Neural cell (in vitro differentiated cells): ENCODE measurements at regions not wholly inside any gene's neighbourhood (a gene's known extent, or its start where the extent isn't known, plus 50 kb on each side); places are given as distances from the start of the nearest gene placed in this dataset.

ENCODE experiments used
- H2AFZ ChIP-seq: fragments of 200-600, 300-800 bp; sonication (generic), shearing (Covaris generic); 2 replicates; pipeline ENCODE4 v1.6.0; 2014; ENCODE audit warnings: low read depth, mild to moderate bottlenecking, antibody characterized with exemption, low read length, moderate library complexity
- H3F3A ChIP-seq: fragments of 200-600 bp; shearing (Covaris generic); 2 replicates; pipeline ENCODE4 v1.6.1; 2016; ENCODE audit warnings: mild to moderate bottlenecking, moderate library complexity, mixed read lengths, antibody characterized with exemption, low read length; ENCODE audit not compliant: insufficient read depth, poor library complexity, severe bottlenecking
- H3K27ac ChIP-seq: fragments of 200-600, 300-800 bp; sonication (generic), shearing (Covaris generic); 2 replicates; pipeline ENCODE4 v1.5.1; 2014; ENCODE audit warnings: mild to moderate bottlenecking, low read length, moderate library complexity
- H3K27me3 ChIP-seq: fragments of 300-800, 200-600 bp; sonication (generic), shearing (Covaris generic); 2 replicates; pipeline ENCODE4 v1.6.0; 2014; ENCODE audit warnings: mild to moderate bottlenecking, low read depth, low read length, moderate library complexity; ENCODE audit not compliant: insufficient read depth
- H3K36me3 ChIP-seq: fragments of 300-800, 200-600 bp; sonication (generic), shearing (Covaris generic); 2 replicates; pipeline ENCODE4 v1.5.1; 2014; ENCODE audit warnings: mild to moderate bottlenecking, antibody characterized with exemption, low read length, moderate library complexity; ENCODE audit not compliant: insufficient read depth
- H3K4me2 ChIP-seq: fragments of 300-800, 200-600 bp; sonication (generic), shearing (Covaris generic); 2 replicates; pipeline ENCODE4 v1.6.0; 2014; ENCODE audit warnings: mild to moderate bottlenecking, low read length
- H3K4me3 ChIP-seq: fragments of 300-800, 200-600 bp; sonication (generic), shearing (Covaris generic); 2 replicates; pipeline ENCODE4 v1.5.1; 2014; ENCODE audit warnings: mild to moderate bottlenecking, low read length, moderate library complexity
- H3K79me2 ChIP-seq: fragments of 200-600 bp; shearing (Covaris generic); replicated peaks from 2 replicates; pipeline ENCODE4 v1.6.0; 2014; ENCODE audit warnings: mild to moderate bottlenecking, low read length, moderate library complexity; ENCODE audit not compliant: insufficient read depth
- H3K9ac ChIP-seq: fragments of 300-800, 200-600 bp; sonication (generic), shearing (Covaris generic); 2 replicates; pipeline ENCODE4 v1.6.1; 2016; ENCODE audit warnings: mild to moderate bottlenecking, low read length, mixed read lengths
- H3K9me2 ChIP-seq: fragments of 200-600 bp; shearing (Covaris generic); 2 replicates; pipeline ENCODE4 v1.6.1; 2016; ENCODE audit warnings: mild to moderate bottlenecking, low read length, mixed read lengths; ENCODE audit not compliant: insufficient read depth
- H3K9me3 ChIP-seq: fragments of 200-600, 300-800 bp; sonication (generic), shearing (Covaris generic); 2 replicates; pipeline ENCODE4 v1.6.1; 2016; ENCODE audit warnings: mild to moderate bottlenecking, mixed run types, low read length, moderate library complexity, mixed read lengths
- H4K20me1 ChIP-seq: fragments of 200-600 bp; shearing (Covaris generic); 2 replicates; pipeline ENCODE4 v1.6.1; 2016; ENCODE audit warnings: mild to moderate bottlenecking, mixed run types; ENCODE audit not compliant: insufficient read depth
- EP300 ChIP-seq: fragments of 450-650 bp; conservative IDR thresholded peaks from 2 replicates; pipeline ENCODE4 v1.6.1; 2014; ENCODE audit warnings: antibody characterized with exemption, mild to moderate bottlenecking, moderate library complexity; ENCODE audit not compliant: poor library complexity, severe bottlenecking
- EZH2 ChIP-seq: fragments of 200-600, 300-800 bp; shearing (Covaris generic), sonication (generic); IDR thresholded peaks from 2 replicates; pipeline ENCODE4 v1.6.1; 2014; ENCODE audit warnings: antibody characterized with exemption, low read length, borderline replicate concordance, mild to moderate bottlenecking; ENCODE audit not compliant: insufficient read depth, poor library complexity, severe bottlenecking
- MXI1 ChIP-seq: fragments of 450-650 bp; conservative IDR thresholded peaks from 2 replicates; pipeline ENCODE4 v1.6.1; 2014; ENCODE audit warnings: antibody characterized with exemption, mild to moderate bottlenecking; ENCODE audit not compliant: poor library complexity, severe bottlenecking
- POLR2AphosphoS5 ChIP-seq: IDR thresholded peaks from 2 replicates; pipeline ENCODE4 v1.6.1; 2012
- RAD21 ChIP-seq: fragments of 450-650 bp; conservative IDR thresholded peaks from 2 replicates; pipeline ENCODE4 v1.6.1; 2014; ENCODE audit warnings: antibody characterized with exemption, mild to moderate bottlenecking, moderate library complexity
- SMC3 ChIP-seq: fragments of 450-650 bp; conservative IDR thresholded peaks from 2 replicates; pipeline ENCODE4 v1.6.1; 2014; ENCODE audit warnings: antibody characterized with exemption, mild to moderate bottlenecking, moderate library complexity; ENCODE audit not compliant: poor library complexity
- TAF1 ChIP-seq: IDR thresholded peaks from 2 replicates; pipeline ENCODE4 v1.6.1; 2012; ENCODE audit warnings: low read depth
- TF ChIP-seq, protein P1 (sequence below): IDR thresholded peaks from 2 replicates; pipeline ENCODE4 v1.6.1; 2012; ENCODE audit warnings: borderline replicate concordance
- TF ChIP-seq, protein P2 (sequence below): fragments of 450-650 bp; IDR thresholded peaks from 2 replicates; pipeline ENCODE4 v1.5.1; 2014; ENCODE audit warnings: antibody characterized with exemption, mild to moderate bottlenecking, moderate library complexity; ENCODE audit not compliant: poor library complexity, severe bottlenecking

DNA sequence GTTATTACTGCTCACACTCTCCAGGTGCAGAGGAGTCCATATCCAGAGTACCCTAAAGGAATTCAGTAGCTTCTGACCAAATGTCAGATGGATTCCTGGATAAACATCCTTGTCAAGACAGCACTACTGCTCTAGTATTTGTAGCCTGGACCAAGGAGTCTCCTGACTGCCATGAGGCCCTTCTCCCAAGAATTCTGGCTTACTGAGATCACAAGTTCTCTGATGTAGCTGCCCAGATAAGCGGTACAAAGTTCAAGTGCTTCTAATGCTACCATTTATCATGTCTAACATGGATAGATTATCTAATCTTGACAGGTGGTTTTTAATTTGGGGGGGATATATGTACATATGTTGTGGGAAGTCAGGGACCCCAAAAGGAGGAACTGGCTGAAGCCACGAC is 196.6 kb upstream of the HMCN1 start:
- Histone ChIP-seq H3K27ac (no peak overlapping the region), H3K36me3 (no peaks in the 10 kb centered on the region), H3K4me2 (no peak overlapping the region)

GRCh38 chr1:185536165-185536920 is 197.8 kb upstream of the HMCN1 start:
- no peak overlapping the region for H3K4me2 ChIP-seq
- no peak overlapping the region for H3K4me3 ChIP-seq
- no peaks in the 10 kb centered on the region for H3K36me3 ChIP-seq
- no peaks in the 10 kb centered on the region for H3K27me3 ChIP-seq
- TF ChIP-seq TAF1 = no peak
- no peak for TF ChIP-seq POLR2AphosphoS5
- TF ChIP-seq, protein P1, sequence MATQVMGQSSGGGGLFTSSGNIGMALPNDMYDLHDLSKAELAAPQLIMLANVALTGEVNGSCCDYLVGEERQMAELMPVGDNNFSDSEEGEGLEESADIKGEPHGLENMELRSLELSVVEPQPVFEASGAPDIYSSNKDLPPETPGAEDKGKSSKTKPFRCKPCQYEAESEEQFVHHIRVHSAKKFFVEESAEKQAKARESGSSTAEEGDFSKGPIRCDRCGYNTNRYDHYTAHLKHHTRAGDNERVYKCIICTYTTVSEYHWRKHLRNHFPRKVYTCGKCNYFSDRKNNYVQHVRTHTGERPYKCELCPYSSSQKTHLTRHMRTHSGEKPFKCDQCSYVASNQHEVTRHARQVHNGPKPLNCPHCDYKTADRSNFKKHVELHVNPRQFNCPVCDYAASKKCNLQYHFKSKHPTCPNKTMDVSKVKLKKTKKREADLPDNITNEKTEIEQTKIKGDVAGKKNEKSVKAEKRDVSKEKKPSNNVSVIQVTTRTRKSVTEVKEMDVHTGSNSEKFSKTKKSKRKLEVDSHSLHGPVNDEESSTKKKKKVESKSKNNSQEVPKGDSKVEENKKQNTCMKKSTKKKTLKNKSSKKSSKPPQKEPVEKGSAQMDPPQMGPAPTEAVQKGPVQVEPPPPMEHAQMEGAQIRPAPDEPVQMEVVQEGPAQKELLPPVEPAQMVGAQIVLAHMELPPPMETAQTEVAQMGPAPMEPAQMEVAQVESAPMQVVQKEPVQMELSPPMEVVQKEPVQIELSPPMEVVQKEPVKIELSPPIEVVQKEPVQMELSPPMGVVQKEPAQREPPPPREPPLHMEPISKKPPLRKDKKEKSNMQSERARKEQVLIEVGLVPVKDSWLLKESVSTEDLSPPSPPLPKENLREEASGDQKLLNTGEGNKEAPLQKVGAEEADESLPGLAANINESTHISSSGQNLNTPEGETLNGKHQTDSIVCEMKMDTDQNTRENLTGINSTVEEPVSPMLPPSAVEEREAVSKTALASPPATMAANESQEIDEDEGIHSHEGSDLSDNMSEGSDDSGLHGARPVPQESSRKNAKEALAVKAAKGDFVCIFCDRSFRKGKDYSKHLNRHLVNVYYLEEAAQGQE = no peak
- no peak for TF ChIP-seq EP300
- TF ChIP-seq SMC3 = no peak
- TF ChIP-seq, protein P2, sequence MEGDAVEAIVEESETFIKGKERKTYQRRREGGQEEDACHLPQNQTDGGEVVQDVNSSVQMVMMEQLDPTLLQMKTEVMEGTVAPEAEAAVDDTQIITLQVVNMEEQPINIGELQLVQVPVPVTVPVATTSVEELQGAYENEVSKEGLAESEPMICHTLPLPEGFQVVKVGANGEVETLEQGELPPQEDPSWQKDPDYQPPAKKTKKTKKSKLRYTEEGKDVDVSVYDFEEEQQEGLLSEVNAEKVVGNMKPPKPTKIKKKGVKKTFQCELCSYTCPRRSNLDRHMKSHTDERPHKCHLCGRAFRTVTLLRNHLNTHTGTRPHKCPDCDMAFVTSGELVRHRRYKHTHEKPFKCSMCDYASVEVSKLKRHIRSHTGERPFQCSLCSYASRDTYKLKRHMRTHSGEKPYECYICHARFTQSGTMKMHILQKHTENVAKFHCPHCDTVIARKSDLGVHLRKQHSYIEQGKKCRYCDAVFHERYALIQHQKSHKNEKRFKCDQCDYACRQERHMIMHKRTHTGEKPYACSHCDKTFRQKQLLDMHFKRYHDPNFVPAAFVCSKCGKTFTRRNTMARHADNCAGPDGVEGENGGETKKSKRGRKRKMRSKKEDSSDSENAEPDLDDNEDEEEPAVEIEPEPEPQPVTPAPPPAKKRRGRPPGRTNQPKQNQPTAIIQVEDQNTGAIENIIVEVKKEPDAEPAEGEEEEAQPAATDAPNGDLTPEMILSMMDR = no peak
- TF ChIP-seq RAD21 = no peak
- TF ChIP-seq MXI1 = no peak
- TF ChIP-seq EZH2 = no peak
- H3K9ac ChIP-seq = no peak overlapping the region
- no peak overlapping the region for H2AFZ ChIP-seq
- H3K79me2 ChIP-seq = no peaks in the 10 kb centered on the region
- no peaks in the 10 kb centered on the region for H3K9me3 ChIP-seq
- no peaks in the 10 kb centered on the region for H3F3A ChIP-seq
- no peaks in the 10 kb centered on the region for H4K20me1 ChIP-seq
- H3K9me2 ChIP-seq = no peaks in the 10 kb centered on the region
- no peak overlapping the region for H3K27ac ChIP-seq

More for the DNA sequence above, 196.6 kb upstream of the HMCN1 start:
- Histone ChIP-seq H3F3A (no peaks in the 10 kb centered on the region), H2AFZ (no peak overlapping the region), H3K9me3 (no peaks in the 10 kb centered on the region), H3K9ac (no peak overlapping the region), H3K27me3 (no peaks in the 10 kb centered on the region), H3K79me2 (no peaks in the 10 kb centered on the region), H3K9me2 (no peaks in the 10 kb centered on the region), H3K4me3 (no peak overlapping the region), H4K20me1 (no peaks in the 10 kb centered on the region)
- TF ChIP-seq EZH2 (no peak), MXI1 (no peak), EP300 (no peak), RAD21 (no peak), TAF1 (no peak), SMC3 (no peak), POLR2AphosphoS5 (no peak)
- TF ChIP-seq, protein P2 = no peak
- TF ChIP-seq, protein P1 = no peak
